Activated naive CD4-positive, alpha-beta T cell treated with anti-CD3 and anti-CD28 coated beads for 36 hours (primary cell): ENCODE measurements at regions not wholly inside any gene's neighbourhood (a gene's known extent, or its start where the extent isn't known, plus 50 kb on each side); places are given as distances from the start of the nearest gene placed in this dataset.

Experiments
- CTCF ChIA-PET: fragments of 350-600 bp; sonication (Branson Sonifier 250); formaldehyde crosslinking; loops from one replicate; lab custom pipeline; 2021; ENCODE audit warnings: antibody characterized with exemption; lab: Charles Lee
- DNase-seq: peaks from one replicate; pipeline ENCODE4 v3.0.0-alpha.2; 2020
- H3K27ac Mint-ChIP-seq: one replicate; pipeline ENCODE4 v1.8.0; 2021; ENCODE audit warnings: mild to moderate bottlenecking, mixed read lengths
- H3K27me3 Mint-ChIP-seq: one replicate; pipeline ENCODE4 v1.8.0; 2021; ENCODE audit warnings: low read depth, mixed read lengths
- H3K36me3 Mint-ChIP-seq: one replicate; pipeline ENCODE4 v1.8.0; 2021; ENCODE audit warnings: low read depth, mixed read lengths
- H3K4me1 Mint-ChIP-seq: one replicate; pipeline ENCODE4 v1.8.0; 2021; ENCODE audit warnings: low read depth, mixed read lengths
- H3K4me3 Mint-ChIP-seq: one replicate; pipeline ENCODE4 v1.8.0; 2021; ENCODE audit warnings: mild to moderate bottlenecking, moderate library complexity, mixed read lengths
- H3K9me3 Mint-ChIP-seq: one replicate; pipeline ENCODE4 v1.8.0; 2021; ENCODE audit warnings: mixed read lengths
- intact Hi-C: fragments of 100-400 bp; cut with micrococcal nuclease; formaldehyde crosslinking; loops from one replicate; pipeline ENCODE4 v1.15.1; 2023

DNA sequence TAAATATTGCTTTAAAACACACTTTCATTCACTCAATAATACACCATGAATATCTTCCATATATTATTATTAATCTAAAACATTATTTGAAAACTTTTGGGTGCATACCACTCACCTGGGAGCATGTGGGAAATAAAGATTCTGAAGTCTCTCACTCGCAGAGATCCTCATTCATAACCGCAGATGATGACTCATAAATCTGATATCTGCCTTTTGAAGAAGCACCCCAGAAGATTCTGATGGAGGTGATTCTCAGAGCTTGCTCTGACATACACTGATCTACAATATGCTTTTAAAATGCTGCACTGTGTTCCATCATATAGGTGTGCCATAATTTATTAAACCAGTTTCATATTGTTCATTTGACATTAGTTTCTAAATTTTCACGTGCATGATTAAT, 135.0 kb upstream of the SGK1 start:
- CTCF ChIA-PET = no interaction called here
- Mint-ChIP-seq H3K27ac (no peak overlapping the region), H3K27me3 (no peaks in the 10 kb centered on the region), H3K36me3 (no peaks in the 10 kb centered on the region), H3K4me1 (peaks cover 15% of the 10 kb centered on the region), H3K9me3 (no peaks in the 10 kb centered on the region), H3K4me3 (no peak overlapping the region)
- DNase-seq = no peak
- intact Hi-C loops = no loop called here

DNA sequence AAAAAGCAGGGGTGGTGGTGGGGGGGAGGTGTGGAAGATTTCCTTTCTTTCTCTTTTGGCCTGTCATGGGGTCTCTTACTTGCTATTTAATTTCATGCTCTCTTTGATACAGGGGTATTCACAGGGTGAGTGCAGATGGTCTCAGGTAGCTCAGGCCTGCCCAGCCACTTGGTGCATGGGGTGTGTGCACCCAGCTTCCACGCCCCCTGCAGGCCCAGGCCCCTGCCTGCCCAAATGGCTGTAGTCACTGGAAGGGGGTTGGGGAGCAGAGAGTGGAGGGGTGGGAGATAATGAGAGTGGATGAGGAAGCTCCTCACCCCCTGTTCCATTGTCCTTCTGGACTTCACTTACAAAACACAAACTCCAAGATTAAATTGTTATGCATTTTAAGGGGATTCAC, 133.6 kb upstream of the SGK1 start:
- Mint-ChIP-seq H3K27ac (no peak overlapping the region), H3K4me1 (peaks cover 28% of the 10 kb centered on the region), H3K9me3 (no peaks in the 10 kb centered on the region), H3K27me3 (no peaks in the 10 kb centered on the region), H3K4me3 (no peak overlapping the region), H3K36me3 (no peaks in the 10 kb centered on the region)
- CTCF ChIA-PET = interaction anchor here (0.7 to 1.0 kb wide), 2 partner anchors 15 to 189 kb away, joined by 3 read pairs; no protein-coding TSS in a partner anchor
- DNase-seq = no peak
- intact Hi-C loops = no loop called here

DNA sequence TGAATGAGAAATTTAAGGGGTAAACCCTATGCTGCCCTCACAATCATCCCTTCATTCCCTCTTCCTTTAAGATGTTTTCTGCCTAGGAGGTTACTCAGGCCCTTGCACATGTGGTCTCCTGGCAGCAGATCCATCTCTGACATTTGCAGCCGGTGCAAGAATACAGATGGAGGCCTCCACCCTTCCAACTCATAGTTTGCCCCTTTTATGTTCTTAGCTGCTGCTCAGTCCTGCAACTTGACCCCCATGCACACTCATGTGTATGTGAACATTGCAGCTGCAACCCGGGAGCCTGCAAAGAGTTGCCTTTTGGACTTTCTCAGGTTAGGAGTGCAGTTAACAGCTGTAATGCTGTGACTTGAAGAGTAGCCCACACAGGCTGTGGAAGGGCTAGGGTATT, 131.9 kb upstream of the SGK1 start:
- intact Hi-C loops = no loop called here
- Mint-ChIP-seq H3K9me3 (no peaks in the 10 kb centered on the region), H3K4me1 (peaks cover 28% of the 10 kb centered on the region), H3K4me3 (no peak overlapping the region), H3K36me3 (no peaks in the 10 kb centered on the region), H3K27ac (no peak overlapping the region), H3K27me3 (no peaks in the 10 kb centered on the region)
- DNase-seq = no peak
- CTCF ChIA-PET = no interaction called here

DNA sequence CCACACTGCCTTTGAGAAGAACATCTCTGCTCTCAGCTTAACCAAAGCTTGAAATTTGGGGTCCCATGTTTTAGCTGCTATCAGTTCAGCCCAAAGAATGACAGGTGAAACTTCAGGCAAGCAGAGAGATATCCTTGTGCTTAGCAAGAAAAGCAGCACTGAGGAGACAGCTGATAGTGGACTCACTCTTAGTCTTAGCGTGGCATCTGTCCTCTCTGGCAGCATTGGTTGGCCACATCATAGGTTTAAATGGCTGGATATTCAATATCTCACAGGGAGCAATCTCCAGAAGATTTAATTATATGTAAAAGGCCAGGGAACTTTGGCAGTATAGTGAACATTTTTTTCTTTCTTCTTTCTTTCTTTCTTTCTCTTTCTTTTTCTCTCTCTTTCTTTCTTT, 131.1 kb upstream of the SGK1 start:
- Mint-ChIP-seq H3K27ac (no peak overlapping the region), H3K4me1 (peaks cover 28% of the 10 kb centered on the region), H3K36me3 (no peaks in the 10 kb centered on the region), H3K9me3 (no peaks in the 10 kb centered on the region), H3K27me3 (no peaks in the 10 kb centered on the region), H3K4me3 (no peak overlapping the region)
- DNase-seq = no peak
- intact Hi-C loops = no loop called here
- CTCF ChIA-PET = interaction anchor here (0.6 kb wide), 1 partner anchor 73 kb away, joined by 3 read pairs; no protein-coding TSS in a partner anchor

DNA sequence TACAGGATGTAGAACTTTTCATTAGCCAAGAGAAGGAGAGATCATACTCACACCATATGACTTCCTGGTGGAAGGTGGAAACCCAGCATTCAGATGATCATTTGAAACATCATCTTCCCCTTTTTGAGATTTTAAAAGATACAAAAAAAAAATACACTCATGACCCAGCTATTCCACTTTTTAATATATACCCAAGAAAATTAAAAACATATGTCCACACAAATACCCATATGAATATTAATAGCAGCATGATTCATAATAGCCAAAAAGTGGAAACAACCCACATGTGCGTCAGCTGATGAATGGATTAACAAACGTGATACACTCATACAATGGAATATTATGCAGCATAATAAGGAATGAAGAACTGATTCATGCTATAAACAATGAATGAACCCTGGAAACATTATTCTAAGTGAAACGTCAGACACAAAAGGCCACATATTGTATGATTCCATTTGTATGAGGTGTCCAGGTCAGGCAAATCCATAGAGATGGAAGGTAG, 130.0 kb upstream of the SGK1 start:
- H3K27me3 Mint-ChIP-seq = no peaks in the 10 kb centered on the region
- H3K4me1 Mint-ChIP-seq = peaks cover 28% of the 10 kb centered on the region
- CTCF ChIA-PET = interaction anchor here (0.6 kb wide), 1 partner anchor 27 kb away, joined by 3 read pairs; no protein-coding TSS in a partner anchor

DNA sequence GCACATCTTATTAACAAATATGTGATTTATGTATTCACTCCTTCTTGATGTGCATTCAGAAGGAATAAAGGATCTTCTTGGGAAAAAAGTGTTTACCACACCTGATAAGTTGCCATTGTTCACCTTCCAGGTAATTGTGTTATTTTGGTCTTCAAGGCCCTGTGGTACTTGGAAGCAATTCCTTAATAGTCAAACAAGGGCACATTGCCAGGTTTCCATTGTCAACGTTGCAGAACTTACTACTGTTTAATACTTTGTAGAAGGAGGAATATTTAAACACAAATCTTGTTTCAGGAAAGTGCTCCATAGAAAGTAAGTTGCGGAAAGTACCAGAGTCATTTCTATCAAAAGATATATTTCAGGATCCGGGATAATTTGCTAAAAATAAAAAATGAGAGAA, 129.5 kb upstream of the SGK1 start:
- Mint-ChIP-seq H3K27me3 (no peaks in the 10 kb centered on the region), H3K9me3 (no peaks in the 10 kb centered on the region), H3K36me3 (no peaks in the 10 kb centered on the region), H3K4me3 (no peak overlapping the region), H3K27ac (no peak overlapping the region), H3K4me1 (peaks cover 28% of the 10 kb centered on the region)
- intact Hi-C loops = no loop called here
- DNase-seq = no peak
- CTCF ChIA-PET = no interaction called here

More for the DNA sequence above, 130.0 kb upstream of the SGK1 start:
- intact Hi-C loops = no loop called here
- Mint-ChIP-seq H3K9me3 (no peaks in the 10 kb centered on the region), H3K4me3 (no peak overlapping the region), H3K36me3 (no peaks in the 10 kb centered on the region), H3K27ac (no peak overlapping the region)
- DNase-seq = no peak

DNA sequence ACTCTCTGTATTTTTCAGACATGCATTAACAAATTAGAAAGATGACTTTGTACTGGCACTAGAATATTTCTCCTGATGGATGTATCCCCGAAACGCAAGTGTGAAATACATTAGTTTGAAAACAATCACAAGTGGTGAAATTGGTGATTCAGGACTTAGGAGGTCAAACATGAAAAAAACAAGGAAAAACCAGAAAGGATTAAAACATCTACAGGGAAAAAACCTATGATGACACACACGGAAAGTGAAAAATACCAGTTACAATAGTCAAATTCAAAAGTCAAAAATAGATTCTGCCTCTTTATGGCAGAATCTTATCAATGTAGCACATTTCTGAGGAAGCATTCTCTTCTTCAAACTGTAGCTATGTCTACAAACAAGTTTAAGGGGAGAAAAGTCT, 129.0 kb upstream of the SGK1 start:
- intact Hi-C loops = no loop called here
- H3K4me3 Mint-ChIP-seq = no peak overlapping the region
- no peaks in the 10 kb centered on the region for H3K36me3 Mint-ChIP-seq
- peaks cover 28% of the 10 kb centered on the region for H3K4me1 Mint-ChIP-seq
- DNase-seq = no peak
- CTCF ChIA-PET = interaction anchor here (0.6 kb wide), 1 partner anchor 36 kb away, joined by 3 read pairs; no protein-coding TSS in a partner anchor
- H3K27ac Mint-ChIP-seq = peak overlapping the region; percentile 44
- H3K9me3 Mint-ChIP-seq = no peaks in the 10 kb centered on the region
- H3K27me3 Mint-ChIP-seq = no peaks in the 10 kb centered on the region

DNA sequence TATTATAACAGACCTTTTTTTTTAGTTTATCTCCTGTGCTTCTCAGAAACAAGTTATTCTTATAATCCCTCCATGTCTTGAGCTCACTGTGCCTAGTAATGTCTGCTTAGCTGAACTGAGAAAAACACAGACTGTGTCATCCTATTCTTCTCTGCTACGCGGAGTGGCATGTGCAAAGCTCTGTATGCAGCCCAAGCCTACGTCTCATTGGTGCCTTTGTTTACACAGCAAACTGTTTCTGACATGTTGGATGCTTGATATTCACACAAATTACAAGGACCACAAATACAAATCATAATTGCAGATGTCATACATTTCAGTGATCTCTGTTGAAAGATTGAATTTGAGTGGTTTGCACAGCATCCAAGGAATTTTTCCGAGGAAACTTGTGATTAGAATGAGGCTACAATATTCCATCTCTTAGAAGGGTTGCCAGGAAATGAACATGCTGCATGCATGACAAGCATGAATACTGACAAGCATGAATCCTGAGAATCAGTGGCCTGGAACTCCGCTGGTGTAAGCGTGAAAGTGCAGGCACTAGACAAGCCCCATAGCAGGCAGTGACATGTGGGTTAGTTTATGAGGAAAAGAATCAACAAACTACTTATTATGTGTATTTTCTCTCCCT, 128.4 kb upstream of the SGK1 start:
- H3K27ac Mint-ChIP-seq = no peak overlapping the region
- CTCF ChIA-PET = interaction anchor here (0.6 kb wide), 1 partner anchor 36 kb away, joined by 3 read pairs; no protein-coding TSS in a partner anchor
- no peaks in the 10 kb centered on the region for H3K9me3 Mint-ChIP-seq

DNA sequence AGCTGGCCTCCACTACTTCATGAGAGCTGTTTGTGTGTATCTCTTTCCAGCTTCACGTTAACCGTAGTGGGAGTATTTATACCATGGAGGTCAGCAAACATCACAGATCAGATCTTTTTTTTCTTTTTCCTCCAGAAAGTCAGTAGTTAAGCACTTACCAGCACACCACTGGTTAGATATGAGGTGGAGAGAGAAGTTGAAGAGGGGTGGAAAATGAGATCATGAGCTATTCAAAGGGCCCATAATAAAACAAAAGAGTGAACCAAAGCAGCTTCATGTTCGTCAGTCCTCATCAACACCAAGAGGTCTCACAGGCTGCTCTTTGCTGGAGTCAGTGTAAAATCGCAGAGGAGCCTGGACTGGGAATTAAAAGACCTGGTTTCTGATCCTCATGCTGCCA, 125.1 kb upstream of the SGK1 start:
- no peaks in the 10 kb centered on the region for H3K36me3 Mint-ChIP-seq
- no peak for DNase-seq
- H3K4me3 Mint-ChIP-seq = no peak overlapping the region
- peaks cover 19% of the 10 kb centered on the region for H3K4me1 Mint-ChIP-seq
- no peaks in the 10 kb centered on the region for H3K9me3 Mint-ChIP-seq
- CTCF ChIA-PET = no interaction called here
- intact Hi-C loops = no loop called here
- H3K27me3 Mint-ChIP-seq = no peaks in the 10 kb centered on the region
- H3K27ac Mint-ChIP-seq = no peak overlapping the region

More for the DNA sequence above, 128.4 kb upstream of the SGK1 start:
- DNase-seq = no peak
- H3K4me3 Mint-ChIP-seq = no peak overlapping the region
- H3K36me3 Mint-ChIP-seq = no peaks in the 10 kb centered on the region
- no peaks in the 10 kb centered on the region for H3K27me3 Mint-ChIP-seq
- H3K4me1 Mint-ChIP-seq = peaks cover 26% of the 10 kb centered on the region
- intact Hi-C loops = no loop called here

DNA sequence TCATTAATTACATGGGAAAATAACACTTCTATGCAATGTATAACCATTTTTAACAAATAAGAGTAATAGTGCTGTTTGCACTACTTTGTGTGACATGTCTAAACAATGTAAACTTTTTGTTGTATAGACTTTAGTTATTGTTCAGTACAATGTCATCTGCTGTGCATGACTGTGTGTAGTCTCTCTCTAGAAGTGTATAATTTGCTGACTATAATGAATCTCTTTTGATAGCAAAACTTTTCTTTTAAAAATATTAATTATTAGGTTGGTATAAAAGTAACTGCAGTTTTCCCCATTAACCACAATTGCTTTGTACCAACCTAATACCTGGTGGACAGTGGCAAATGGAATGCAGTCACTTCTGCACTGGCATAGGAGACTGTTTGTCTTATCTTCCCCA, 124.2 kb upstream of the SGK1 start:
- intact Hi-C loops = no loop called here
- H3K4me1 Mint-ChIP-seq = peaks cover 20% of the 10 kb centered on the region
- H3K4me3 Mint-ChIP-seq = no peak overlapping the region
- no peak for DNase-seq
- no peaks in the 10 kb centered on the region for H3K27me3 Mint-ChIP-seq
- H3K36me3 Mint-ChIP-seq = no peaks in the 10 kb centered on the region
- CTCF ChIA-PET = no interaction called here
- no peak overlapping the region for H3K27ac Mint-ChIP-seq
- H3K9me3 Mint-ChIP-seq = no peaks in the 10 kb centered on the region

DNA sequence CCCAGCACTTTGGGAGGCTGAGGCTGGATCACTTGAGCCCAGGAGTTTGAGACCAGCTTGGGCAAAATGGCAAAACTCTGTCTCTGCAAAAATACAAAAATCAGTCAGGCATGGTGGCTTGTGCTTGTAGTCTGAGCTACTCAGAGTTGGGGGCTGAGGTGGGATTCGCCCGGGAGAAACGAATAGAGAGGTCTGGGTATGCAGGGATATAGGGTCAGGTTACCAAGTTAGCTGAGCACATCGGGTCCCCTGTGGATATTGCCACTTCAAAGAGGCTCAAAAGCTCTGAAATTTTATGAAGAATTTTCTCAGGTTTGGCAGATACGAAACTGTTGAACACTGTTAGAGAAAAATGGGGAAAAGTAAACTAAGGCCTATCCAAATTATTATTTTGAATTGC, 120.9 kb upstream of the SGK1 start:
- DNase-seq = no peak
- Mint-ChIP-seq H3K27me3 (no peaks in the 10 kb centered on the region), H3K9me3 (no peaks in the 10 kb centered on the region), H3K4me1 (peaks cover 31% of the 10 kb centered on the region), H3K36me3 (no peaks in the 10 kb centered on the region), H3K27ac (no peak overlapping the region), H3K4me3 (no peak overlapping the region)
- intact Hi-C loops = no loop called here
- CTCF ChIA-PET = interaction anchor here (0.5 kb wide), 1 partner anchor 1046 kb away, joined by 3 read pairs; no protein-coding TSS in a partner anchor

DNA sequence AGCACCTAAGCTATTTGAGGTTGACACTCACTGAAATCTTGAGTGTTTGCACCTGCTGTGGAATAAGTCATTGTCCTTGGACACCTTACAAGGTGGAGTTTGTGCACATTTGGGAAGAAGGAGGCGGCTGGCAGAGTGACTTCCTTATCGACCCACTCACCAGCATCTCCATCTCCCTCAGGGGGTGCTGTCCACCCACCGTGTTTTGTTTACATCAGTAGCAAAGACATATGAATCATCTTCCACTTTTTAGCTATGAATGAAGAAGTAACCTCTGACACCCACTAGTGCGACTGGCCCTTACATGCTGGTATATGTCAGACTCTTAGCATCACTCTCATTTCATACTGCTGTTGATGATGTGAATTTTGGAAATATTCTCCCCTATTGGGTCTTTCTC, 119.5 kb upstream of the SGK1 start:
- intact Hi-C loops = loop anchor here (1.0 to 2.0 kb wide), 3 partner anchors 85 to 204 kb away; no protein-coding TSS in a partner anchor
- Mint-ChIP-seq H3K4me3 (no peak overlapping the region), H3K27me3 (no peaks in the 10 kb centered on the region), H3K4me1 (peaks cover 31% of the 10 kb centered on the region), H3K36me3 (no peaks in the 10 kb centered on the region), H3K9me3 (no peaks in the 10 kb centered on the region), H3K27ac (peak overlapping the region; percentile 86)
- CTCF ChIA-PET = interaction anchor here (0.6 to 1.3 kb wide), 4 partner anchors 14 to 503 kb away, joined by 3 to 6 read pairs (median 4); no protein-coding TSS in a partner anchor
- peak; percentile 68 for DNase-seq

DNA sequence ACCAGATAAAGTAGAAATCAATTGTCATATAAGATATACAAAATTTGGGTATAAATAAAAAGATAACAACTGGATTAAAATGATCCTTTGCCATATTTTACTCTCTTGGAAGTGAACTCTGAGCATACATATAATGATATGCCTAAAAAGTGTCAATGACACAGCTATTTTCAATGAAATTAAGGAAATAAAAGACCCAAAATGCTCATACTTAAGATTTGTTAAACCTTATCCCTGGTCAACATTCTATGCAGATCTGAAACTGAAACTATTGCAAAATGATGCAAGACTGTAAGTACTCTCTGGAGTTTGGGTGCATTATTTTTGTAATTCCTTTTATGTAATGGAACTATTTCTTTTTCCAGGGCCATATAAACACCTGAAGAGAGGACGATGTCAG, 119.0 kb upstream of the SGK1 start:
- Mint-ChIP-seq H3K27ac (peak overlapping the region; percentile 86), H3K36me3 (no peaks in the 10 kb centered on the region), H3K4me3 (no peak overlapping the region), H3K27me3 (no peaks in the 10 kb centered on the region), H3K4me1 (peaks cover 31% of the 10 kb centered on the region), H3K9me3 (no peaks in the 10 kb centered on the region)
- intact Hi-C loops = loop anchor here (1.0 to 2.0 kb wide), 10 partner anchors 13 to 263 kb away; no protein-coding TSS in a partner anchor
- DNase-seq = no peak
- CTCF ChIA-PET = interaction anchor here (0.6 to 1.3 kb wide), 2 partner anchors 14 to 504 kb away, joined by 3 to 6 read pairs; no protein-coding TSS in a partner anchor
